A549 (cell line): ENCODE measurements at regions not wholly inside any gene's neighbourhood (a gene's known extent, or its start where the extent isn't known, plus 50 kb on each side); places are given as distances from the start of the nearest gene placed in this dataset.
A peak's percentile ranks its signal among the peaks of the same experiment; 100 is the strongest.

Experiments used
- ATAC-seq, 2 experiments: fragments of 200-7000 bp in 1 of 2; fragments of >200 bp in 1 of 2; cut with Nextera tagmentation in 1 of 2; cut with Tn5 transposase in 1 of 2; 3 replicates each; pipeline versions ENCODE4 v1.8.0 to v1.9.1; 2018 to 2020; ENCODE audit warnings: mild to moderate bottlenecking in 1 of 2, moderate library complexity in 1 of 2
- CTCF ChIA-PET: fragments of 300-600 bp; sonication (Branson Sonifier 250); formaldehyde crosslinking; extraction: SDS; loops from one replicate; lab custom pipeline; 2021; ENCODE audit warnings: antibody characterized with exemption, inconsistent platforms; lab: Yijun Ruan, JAX
- POLR2A ChIA-PET: fragments of 350-600 bp; formaldehyde crosslinking; extraction: SDS; loops from one replicate; lab custom pipeline; 2021; ENCODE audit warnings: antibody characterized with exemption, inconsistent platforms; lab: Yijun Ruan, JAX
- DNase-seq, 2 experiments: peaks; one replicate each; pipeline versions ENCODE4 v3.0.0 to v3.0.0-alpha.2; 2011 to 2016; ENCODE audit warnings: low read depth in 1 of 2, low spot score in 1 of 2
- FAIRE-seq: peaks from 2 replicates; lab custom pipeline; 2011; peaks lifted over from hg19 to GRCh38; lab: Jason Lieb, UNC
- H3K27ac ChIP-seq, 2 experiments: fragments of >200 bp; sonication (Bioruptor Twin); formaldehyde crosslinking; 3 replicates each; pipeline ENCODE4 v1.5.1; 2016 to 2017
- H3K4me1 ChIP-seq: fragments of >200 bp; sonication (Bioruptor Twin); formaldehyde crosslinking; 3 replicates; pipeline ENCODE4 v1.6.1; 2016
- H3K4me2 ChIP-seq: fragments of >200 bp; sonication (Bioruptor Twin); formaldehyde crosslinking; 3 replicates; pipeline ENCODE4 v1.6.1; 2016
- H3K4me3 ChIP-seq: fragments of >200 bp; sonication (Bioruptor Twin); formaldehyde crosslinking; 3 replicates; pipeline ENCODE4 v1.5.1; 2016
- H3K9me3 ChIP-seq: fragments of >200 bp; sonication (Bioruptor Twin); formaldehyde crosslinking; 3 replicates; pipeline ENCODE4 v1.6.1; 2016
- BHLHE40 ChIP-seq: IDR thresholded peaks from 2 replicates; pipeline ENCODE4 v1.6.1; 2012; ENCODE audit warnings: low read depth, low read length, inconsistent platforms
- CBX2 ChIP-seq: fragments of 200-600 bp; sonication (generic); IDR thresholded peaks from 2 replicates; pipeline ENCODE4 v1.6.1; 2016; ENCODE audit warnings: low read depth, mild to moderate bottlenecking, borderline replicate concordance
- CEBPB ChIP-seq, 2 experiments: fragments of >200 bp in 1 of 2; sonication (Bioruptor Twin) in 1 of 2; formaldehyde crosslinking in 1 of 2; IDR thresholded peaks; 2 replicates each; pipeline ENCODE4 v1.6.1; 2012 to 2016
- CHD2 ChIP-seq: fragments of 150-350 bp; IDR thresholded peaks from 2 replicates; pipeline ENCODE4 v1.6.1; 2014; ENCODE audit warnings: low read length; ENCODE audit not compliant: partially characterized antibody
- EHMT2 ChIP-seq: fragments of 200-600 bp; sonication (generic); IDR thresholded peaks from 2 replicates; pipeline ENCODE4 v1.6.1; 2016; ENCODE audit warnings: antibody characterized with exemption, low read depth, mild to moderate bottlenecking, moderate library complexity
- EP300 ChIP-seq, 2 experiments: fragments of >200 bp; sonication (Bioruptor Twin); formaldehyde crosslinking; IDR thresholded peaks; 2 replicates in 1 of 2; 3 replicates in 1 of 2; pipeline ENCODE4 v1.6.1; 2016 to 2017
- FOSB ChIP-seq: fragments of 250-450 bp; sonication (Bioruptor Pico); IDR thresholded peaks from 2 replicates; pipeline ENCODE4 v1.5.0; 2020; ENCODE audit warnings: mild to moderate bottlenecking, moderate library complexity
- FOSL2 ChIP-seq, 2 experiments: fragments of 450-650 bp in 1 of 2; fragments of >200 bp in 1 of 2; sonication (Bioruptor Twin) in 1 of 2; formaldehyde crosslinking; IDR thresholded peaks; 2 replicates each; pipeline versions ENCODE4 v1.5.0 to v1.6.1; 2016 to 2020; ENCODE audit warnings: mild to moderate bottlenecking in 1 of 2, moderate library complexity in 1 of 2
- HDAC2 ChIP-seq: fragments of 200-600 bp; sonication (generic); IDR thresholded peaks from 2 replicates; pipeline ENCODE4 v1.6.1; 2016
- JUNB ChIP-seq: fragments of >200 bp; sonication (Bioruptor Twin); formaldehyde crosslinking; IDR thresholded peaks from 2 replicates; pipeline ENCODE4 v1.6.1; 2016
- MAFK ChIP-seq: fragments of 450-650 bp; IDR thresholded peaks from 2 replicates; pipeline ENCODE4 v1.6.1; 2014; ENCODE audit not compliant: partially characterized antibody
- MYC ChIP-seq: IDR thresholded peaks from 2 replicates; pipeline ENCODE4 v1.6.1; 2012; ENCODE audit warnings: mild to moderate bottlenecking, inconsistent platforms, low read length, improper control_type of control experiment, borderline replicate concordance
- PHF8 ChIP-seq: fragments of 200-600 bp; sonication (generic); IDR thresholded peaks from 2 replicates; pipeline ENCODE4 v1.6.1; 2016; ENCODE audit warnings: low read depth, mild to moderate bottlenecking, antibody characterized with exemption, moderate library complexity, borderline replicate concordance
- POLR2A ChIP-seq: IDR thresholded peaks from 2 replicates; pipeline ENCODE4 v1.6.1; 2012; ENCODE audit warnings: mild to moderate bottlenecking, low read length
- POLR2AphosphoS2 ChIP-seq: conservative IDR thresholded peaks from 2 replicates; pipeline ENCODE4 v1.6.1; 2012; ENCODE audit warnings: low read length, improper control_type of control experiment, inconsistent platforms
- RARB ChIP-seq: fragments of 250-450 bp; sonication (Bioruptor Pico); IDR thresholded peaks from 2 replicates; pipeline ENCODE4 v1.8.0; 2021; ENCODE audit warnings: mild to moderate bottlenecking, moderate library complexity
- RCOR1 ChIP-seq: fragments of 150-350 bp; IDR thresholded peaks from 2 replicates; pipeline ENCODE4 v1.6.1; 2014; ENCODE audit warnings: antibody characterized with exemption, low read length, low read depth
- RFX5 ChIP-seq: fragments of 450-650 bp; IDR thresholded peaks from 2 replicates; pipeline ENCODE4 v1.7.1; 2014; ENCODE audit warnings: antibody characterized with exemption, mild to moderate bottlenecking, moderate library complexity
- RNF2 ChIP-seq: fragments of 200-600 bp; sonication (generic); IDR thresholded peaks from 2 replicates; pipeline ENCODE4 v1.6.1; 2016; ENCODE audit warnings: low read depth, mild to moderate bottlenecking, antibody characterized with exemption, moderate library complexity, borderline replicate concordance
- ZNF302 ChIP-seq: fragments of 250-450 bp; sonication (Bioruptor Pico); IDR thresholded peaks from 2 replicates; pipeline ENCODE4 v1.9.0; 2021; ENCODE audit warnings: inconsistent platforms, mild to moderate bottlenecking, moderate library complexity
- ZSCAN20 ChIP-seq: fragments of 250-450 bp; sonication (Bioruptor Pico); IDR thresholded peaks from 2 replicates; pipeline ENCODE4 v1.8.0; 2022; ENCODE audit warnings: mild to moderate bottlenecking, moderate library complexity
- WGBS: methylation state at CpG from one replicate; pipeline ENCODE4 v1.1.6; 2017; ENCODE audit errors: missing lambda C conversion rate; 5-methylcytosine and 5-hydroxymethylcytosine counted together
- TF ChIP-seq, protein P1 (sequence below): IDR thresholded peaks from 2 replicates; pipeline ENCODE4 v1.6.1; 2012
- TF ChIP-seq, protein P2 (sequence below): IDR thresholded peaks from 2 replicates; pipeline ENCODE4 v1.6.1; 2012; ENCODE audit warnings: low read depth, borderline replicate concordance
- TF ChIP-seq, protein P3 (sequence below): fragments of >200 bp; sonication (Bioruptor Twin); formaldehyde crosslinking; IDR thresholded peaks from 3 replicates; pipeline ENCODE4 v1.6.1; 2016
- TF ChIP-seq, protein P4 (sequence below): fragments of 250-450 bp; sonication (Bioruptor Pico); IDR thresholded peaks from 2 replicates; pipeline ENCODE4 v1.5.0; 2020; ENCODE audit warnings: low read depth, mild to moderate bottlenecking, moderate library complexity
- TF ChIP-seq, protein P5 (sequence below): IDR thresholded peaks from 2 replicates; pipeline ENCODE4 v1.6.1; 2012

DNA sequence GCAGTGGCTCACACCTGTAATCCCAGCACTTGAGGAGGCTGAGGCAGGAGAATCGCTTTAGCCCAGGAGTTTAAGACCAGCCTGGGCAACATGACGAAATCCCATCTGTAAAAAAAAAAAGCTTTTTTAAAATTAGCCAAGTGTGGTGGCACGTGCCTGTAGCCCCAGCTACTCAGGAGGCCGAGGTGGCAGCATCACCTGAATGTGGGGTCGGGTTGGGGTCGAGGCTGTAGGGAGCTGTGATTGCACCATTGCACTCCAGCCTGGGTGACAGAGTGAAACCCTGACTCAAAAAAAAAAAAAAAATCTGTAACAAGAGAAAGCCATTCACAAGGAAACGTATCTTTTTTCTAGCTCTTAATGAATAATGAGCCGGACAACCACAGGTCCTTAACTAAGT is 74.7 kb upstream of the DLG1 start:
- ChIA-PET CTCF (no interaction called here), POLR2A (interaction anchor here (1.2 kb wide), 1 partner anchor 75 kb away, joined by 8 read pairs; the partner anchor contains the start of gene DLG1)
- no peaks in the 10 kb centered on the region for H3K9me3 ChIP-seq
- no peak for FAIRE-seq
- peak overlapping the region in 1 of 2 experiments; percentile 63; a peak in 2 of 6 replicates for H3K27ac ChIP-seq
- peaks cover 17% of the 10 kb centered on the region; the same call in 2 of the 3 replicates for H3K4me1 ChIP-seq
- ATAC-seq: no peak
- no peak for TF ChIP-seq EHMT2
- no peak for TF ChIP-seq POLR2AphosphoS2
- no peak for TF ChIP-seq ZNF302 (CRISPR knock-in tag)
- TF ChIP-seq JUNB: no peak
- TF ChIP-seq ZSCAN20: no peak
- TF ChIP-seq BHLHE40: no peak
- no peak for TF ChIP-seq HDAC2
- no peak for TF ChIP-seq FOSL2 (IDR thresholded peaks at IDR 0.05)
- no peak for TF ChIP-seq FOSL2 (CRISPR knock-in tag; IDR thresholded peaks at IDR 0.05)
- TF ChIP-seq CHD2: no peak
- TF ChIP-seq RCOR1: no peak
- TF ChIP-seq FOSB (CRISPR knock-in tag): no peak
- no peak for TF ChIP-seq POLR2A
- H3K4me3 ChIP-seq: no peak overlapping the region
- H3K4me2 ChIP-seq: no peak overlapping the region
- DNase-seq: no peak
- 82% methylated on average over 8 of the region's 8 CpGs for WGBS

DNA sequence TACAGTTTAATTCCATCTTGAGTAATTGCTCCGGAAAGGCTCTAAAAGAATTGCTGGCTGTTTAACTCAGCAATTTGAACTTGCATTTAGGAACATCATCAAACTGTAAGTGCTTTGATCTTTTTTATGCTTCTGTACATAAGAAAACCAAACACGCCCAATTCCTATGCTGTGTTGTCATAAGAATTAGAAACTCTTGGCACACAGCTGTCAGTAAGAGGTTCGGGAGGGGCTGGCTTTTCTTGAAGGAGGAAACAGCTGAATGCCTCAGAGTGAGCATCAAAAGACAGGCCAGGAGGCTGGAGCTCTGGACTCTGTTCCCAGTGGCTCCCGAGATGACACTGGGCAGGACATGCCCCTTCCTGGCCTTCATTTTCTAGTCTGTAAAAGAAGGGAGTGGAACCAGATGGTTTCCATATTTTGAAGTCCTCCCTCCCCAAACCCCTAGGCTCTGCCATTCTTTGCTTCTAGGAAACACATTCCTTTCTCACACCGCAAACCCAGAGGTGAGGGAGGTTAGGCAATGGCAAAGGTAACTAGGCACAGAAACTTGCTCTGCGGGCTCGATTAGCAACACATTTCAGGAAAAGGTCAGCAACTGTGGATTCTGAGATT is 73.7 kb upstream of the DLG1 start:
- Histone ChIP-seq H3K9me3 (no peaks in the 10 kb centered on the region), H3K27ac (peak overlapping the region; percentile 6 to 71; a peak in 4 of 6 replicates), H3K4me3 (no peak overlapping the region), H3K4me1 (peaks cover 24% of the 10 kb centered on the region; the same call in 2 of the 3 replicates), H3K4me2 (peak overlapping the region; percentile 57)
- POLR2A ChIA-PET: interaction anchor here (1.2 kb wide), 1 partner anchor 74 kb away, joined by 8 read pairs; the partner anchor contains the start of gene DLG1
- TF ChIP-seq CEBPB (IDR thresholded peaks at IDR 0.05) (no peak), EP300 (IDR thresholded peaks at IDR 0.05) (0 out of 5 replicates have a peak, but pooled peaks of 1 of the 2 experiments have one; percentile 29)
- DNase-seq (peak in 1 of 2 experiments; percentile 65), FAIRE-seq (no peak), ATAC-seq (peak; percentile 69 to 71)
- 37% methylated on average over 7 of the region's 7 CpGs for WGBS
- CTCF ChIA-PET: interaction anchor here (1.6 kb wide), 1 partner anchor 138 kb away, joined by 5 read pairs; no protein-coding TSS in a partner anchor

DNA sequence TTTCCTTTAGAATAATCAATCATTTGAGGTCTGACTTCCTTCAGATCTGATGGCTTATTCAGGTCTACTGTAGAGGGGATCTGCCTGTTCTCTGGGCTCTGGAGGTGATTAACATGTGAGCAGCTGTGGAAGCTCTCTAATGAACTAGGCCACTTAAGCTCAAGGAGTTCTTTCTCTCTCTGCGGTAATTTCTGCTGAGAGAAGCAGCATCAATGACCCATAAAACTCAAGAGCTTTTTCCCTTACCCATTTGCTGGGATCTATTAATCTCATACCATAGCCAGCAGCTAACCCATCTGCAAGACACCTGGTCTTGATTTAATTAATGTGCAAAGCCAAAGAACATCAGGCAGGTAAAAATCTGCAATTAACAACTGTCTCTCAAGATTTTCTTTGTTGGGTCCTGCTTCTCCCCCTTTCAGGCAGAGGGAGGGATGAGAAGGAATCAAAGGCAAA is 73.2 kb upstream of the DLG1 start:
- DNase-seq: no peak
- peak overlapping the region; percentile 41 to 71; a peak in 4 of 6 replicates for H3K27ac ChIP-seq
- POLR2A ChIA-PET: no interaction called here
- H3K4me2 ChIP-seq: peak overlapping the region; percentile 57
- no peak for FAIRE-seq
- H3K4me1 ChIP-seq: peaks cover 30% of the 10 kb centered on the region; the same call in 2 of the 3 replicates
- H3K9me3 ChIP-seq: no peaks in the 10 kb centered on the region
- H3K4me3 ChIP-seq: no peak overlapping the region
- no peak for ATAC-seq
- 89% methylated on average over 1 of the region's 1 CpG for WGBS
- TF ChIP-seq RNF2: no peak
- TF ChIP-seq CHD2: no peak
- TF ChIP-seq, protein P1, sequence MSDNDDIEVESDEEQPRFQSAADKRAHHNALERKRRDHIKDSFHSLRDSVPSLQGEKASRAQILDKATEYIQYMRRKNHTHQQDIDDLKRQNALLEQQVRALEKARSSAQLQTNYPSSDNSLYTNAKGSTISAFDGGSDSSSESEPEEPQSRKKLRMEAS: no peak
- no peak for TF ChIP-seq RFX5
- no peak for TF ChIP-seq CBX2
- no peak for TF ChIP-seq PHF8
- TF ChIP-seq, all 56 proteins: peak for 0
- CTCF ChIA-PET: interaction anchor here (1.0 to 1.6 kb wide), 2 partner anchors 139 to 227 kb away, joined by 3 to 5 read pairs; no protein-coding TSS in a partner anchor

DNA sequence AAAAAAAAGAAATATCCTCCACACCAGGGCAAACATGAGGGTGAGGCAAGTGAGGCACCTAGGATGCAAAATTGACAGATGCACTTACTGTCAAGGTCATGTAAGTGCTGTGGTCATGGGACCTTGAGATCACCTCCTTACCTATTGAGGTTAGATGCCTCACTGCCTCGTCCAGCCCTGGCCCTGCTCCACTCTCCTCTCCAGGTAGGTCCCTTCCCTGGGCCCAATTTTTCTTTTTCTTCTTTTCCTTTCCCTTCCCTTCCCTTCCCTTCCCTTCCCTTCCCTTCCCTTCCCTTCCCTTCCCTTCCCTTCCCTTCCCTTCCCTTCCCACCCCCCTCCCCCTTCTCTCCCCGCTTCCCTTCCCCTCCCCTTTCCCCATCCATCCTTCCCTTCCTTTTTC is 71.1 kb upstream of the DLG1 start:
- H3K27ac ChIP-seq: no peak overlapping the region
- WGBS: 57% methylated on average over 1 of the region's 2 CpGs
- DNase-seq (no peak), ATAC-seq (no peak), FAIRE-seq (no peak)
- H3K4me3 ChIP-seq: no peak overlapping the region
- peaks cover 33% of the 10 kb centered on the region; the same call in 2 of the 3 replicates for H3K4me1 ChIP-seq
- no peak overlapping the region for H3K4me2 ChIP-seq
- ChIA-PET POLR2A (no interaction called here), CTCF (no interaction called here)
- H3K9me3 ChIP-seq: no peaks in the 10 kb centered on the region
- no peak for TF ChIP-seq RNF2
- no peak for TF ChIP-seq PHF8
- TF ChIP-seq, protein P2, sequence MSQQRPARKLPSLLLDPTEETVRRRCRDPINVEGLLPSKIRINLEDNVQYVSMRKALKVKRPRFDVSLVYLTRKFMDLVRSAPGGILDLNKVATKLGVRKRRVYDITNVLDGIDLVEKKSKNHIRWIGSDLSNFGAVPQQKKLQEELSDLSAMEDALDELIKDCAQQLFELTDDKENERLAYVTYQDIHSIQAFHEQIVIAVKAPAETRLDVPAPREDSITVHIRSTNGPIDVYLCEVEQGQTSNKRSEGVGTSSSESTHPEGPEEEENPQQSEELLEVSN: no peak
- TF ChIP-seq RARB (CRISPR knock-in tag): no peak
- TF ChIP-seq JUNB: no peak
- TF ChIP-seq, protein P3, sequence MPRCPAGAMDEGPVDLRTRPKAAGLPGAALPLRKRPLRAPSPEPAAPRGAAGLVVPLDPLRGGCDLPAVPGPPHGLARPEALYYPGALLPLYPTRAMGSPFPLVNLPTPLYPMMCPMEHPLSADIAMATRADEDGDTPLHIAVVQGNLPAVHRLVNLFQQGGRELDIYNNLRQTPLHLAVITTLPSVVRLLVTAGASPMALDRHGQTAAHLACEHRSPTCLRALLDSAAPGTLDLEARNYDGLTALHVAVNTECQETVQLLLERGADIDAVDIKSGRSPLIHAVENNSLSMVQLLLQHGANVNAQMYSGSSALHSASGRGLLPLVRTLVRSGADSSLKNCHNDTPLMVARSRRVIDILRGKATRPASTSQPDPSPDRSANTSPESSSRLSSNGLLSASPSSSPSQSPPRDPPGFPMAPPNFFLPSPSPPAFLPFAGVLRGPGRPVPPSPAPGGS: no peak
- no peak for TF ChIP-seq RFX5
- TF ChIP-seq FOSL2 (IDR thresholded peaks at IDR 0.05): no peak
- TF ChIP-seq FOSL2 (CRISPR knock-in tag; IDR thresholded peaks at IDR 0.05): no peak
- TF ChIP-seq MAFK: no peak
- no peak for TF ChIP-seq BHLHE40
- TF ChIP-seq, protein P4, sequence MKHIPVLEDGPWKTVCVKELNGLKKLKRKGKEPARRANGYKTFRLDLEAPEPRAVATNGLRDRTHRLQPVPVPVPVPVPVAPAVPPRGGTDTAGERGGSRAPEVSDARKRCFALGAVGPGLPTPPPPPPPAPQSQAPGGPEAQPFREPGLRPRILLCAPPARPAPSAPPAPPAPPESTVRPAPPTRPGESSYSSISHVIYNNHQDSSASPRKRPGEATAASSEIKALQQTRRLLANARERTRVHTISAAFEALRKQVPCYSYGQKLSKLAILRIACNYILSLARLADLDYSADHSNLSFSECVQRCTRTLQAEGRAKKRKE (CRISPR knock-in tag): no peak
- TF ChIP-seq RCOR1: no peak
- TF ChIP-seq, protein P5, sequence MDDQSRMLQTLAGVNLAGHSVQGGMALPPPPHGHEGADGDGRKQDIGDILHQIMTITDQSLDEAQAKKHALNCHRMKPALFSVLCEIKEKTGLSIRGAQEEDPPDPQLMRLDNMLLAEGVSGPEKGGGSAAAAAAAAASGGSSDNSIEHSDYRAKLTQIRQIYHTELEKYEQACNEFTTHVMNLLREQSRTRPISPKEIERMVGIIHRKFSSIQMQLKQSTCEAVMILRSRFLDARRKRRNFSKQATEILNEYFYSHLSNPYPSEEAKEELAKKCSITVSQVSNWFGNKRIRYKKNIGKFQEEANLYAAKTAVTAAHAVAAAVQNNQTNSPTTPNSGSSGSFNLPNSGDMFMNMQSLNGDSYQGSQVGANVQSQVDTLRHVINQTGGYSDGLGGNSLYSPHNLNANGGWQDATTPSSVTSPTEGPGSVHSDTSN: no peak
- no peak for TF ChIP-seq CEBPB (IDR thresholded peaks at IDR 0.05)
- TF ChIP-seq MYC: no peak
